ENCODE measurements at regions not wholly inside any gene's neighbourhood (a gene's known extent, or its start where the extent isn't known, plus 50 kb on each side); places are given as distances from the start of the nearest gene placed in this dataset.

DNA sequence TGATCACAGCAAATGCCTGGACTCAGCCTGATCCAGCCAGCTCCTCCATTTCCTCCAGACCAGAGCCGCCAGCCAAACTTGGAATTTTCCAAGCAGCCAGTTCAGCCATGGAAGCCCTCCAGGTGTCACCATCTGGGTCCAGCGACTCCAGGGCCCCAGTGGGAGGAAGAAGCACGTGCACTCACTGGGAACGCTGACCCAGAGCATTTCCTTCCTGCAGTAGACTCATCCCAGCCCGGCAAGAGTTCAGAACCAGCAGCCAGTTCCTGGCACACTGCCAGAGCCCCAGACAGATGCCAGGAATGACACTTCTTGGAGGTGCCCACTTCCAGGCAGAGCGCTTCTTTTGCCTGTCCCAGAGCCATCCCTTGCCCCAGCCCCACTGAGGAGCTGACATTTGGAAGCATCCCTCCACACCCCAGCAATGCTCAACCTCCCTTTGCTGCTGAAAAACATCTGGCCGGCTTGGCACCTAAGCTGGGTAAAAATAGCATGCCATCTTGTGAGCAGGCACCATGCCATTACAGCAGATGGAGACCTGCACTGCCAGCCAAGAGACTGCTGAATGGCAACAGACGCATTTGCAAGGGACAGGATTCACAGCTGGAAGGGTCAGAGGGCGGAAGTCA is 460.3 kb upstream of the PROK2 start:
- Mint-ChIP-seq H3K36me3 (ENCODE audit: low read depth) (no peaks in the 10 kb centered on the region), H3K4me1 (peaks cover 19% of the 10 kb centered on the region), H3K4me3 (no peak overlapping the region), H3K27ac (no peak overlapping the region), H3K9me3 (no peaks in the 10 kb centered on the region), H3K27me3 (ENCODE audit: low read depth, poor library complexity) (peaks cover 12% of the 10 kb centered on the region)
- TF ChIP-seq, protein P1, sequence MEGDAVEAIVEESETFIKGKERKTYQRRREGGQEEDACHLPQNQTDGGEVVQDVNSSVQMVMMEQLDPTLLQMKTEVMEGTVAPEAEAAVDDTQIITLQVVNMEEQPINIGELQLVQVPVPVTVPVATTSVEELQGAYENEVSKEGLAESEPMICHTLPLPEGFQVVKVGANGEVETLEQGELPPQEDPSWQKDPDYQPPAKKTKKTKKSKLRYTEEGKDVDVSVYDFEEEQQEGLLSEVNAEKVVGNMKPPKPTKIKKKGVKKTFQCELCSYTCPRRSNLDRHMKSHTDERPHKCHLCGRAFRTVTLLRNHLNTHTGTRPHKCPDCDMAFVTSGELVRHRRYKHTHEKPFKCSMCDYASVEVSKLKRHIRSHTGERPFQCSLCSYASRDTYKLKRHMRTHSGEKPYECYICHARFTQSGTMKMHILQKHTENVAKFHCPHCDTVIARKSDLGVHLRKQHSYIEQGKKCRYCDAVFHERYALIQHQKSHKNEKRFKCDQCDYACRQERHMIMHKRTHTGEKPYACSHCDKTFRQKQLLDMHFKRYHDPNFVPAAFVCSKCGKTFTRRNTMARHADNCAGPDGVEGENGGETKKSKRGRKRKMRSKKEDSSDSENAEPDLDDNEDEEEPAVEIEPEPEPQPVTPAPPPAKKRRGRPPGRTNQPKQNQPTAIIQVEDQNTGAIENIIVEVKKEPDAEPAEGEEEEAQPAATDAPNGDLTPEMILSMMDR (IDR thresholded peaks at IDR 0.05): no peak
- DNase-seq: no peak

DNA sequence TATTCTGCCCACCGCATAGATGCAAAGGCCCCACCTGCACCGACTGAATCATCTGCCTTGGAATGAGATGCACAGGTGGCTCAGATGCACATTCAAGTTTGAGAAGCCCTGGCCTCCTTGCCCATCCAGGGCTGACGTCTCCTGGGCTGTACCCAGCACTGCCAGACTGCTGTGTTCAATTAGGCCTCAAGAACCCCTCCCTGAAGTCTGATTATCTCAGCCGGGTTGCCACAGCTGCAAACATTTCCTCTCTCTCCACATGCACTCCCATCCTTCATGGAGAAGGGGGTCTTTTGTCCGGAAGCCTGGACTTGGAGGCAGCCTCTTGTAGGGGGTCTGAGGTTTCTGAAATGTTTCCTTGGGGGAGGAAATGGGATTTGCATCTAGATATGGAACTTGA is 459.4 kb upstream of the PROK2 start:
- Mint-ChIP-seq H3K4me3 (no peak overlapping the region), H3K27ac (no peak overlapping the region), H3K4me1 (peaks cover 19% of the 10 kb centered on the region), H3K27me3 (ENCODE audit: low read depth, poor library complexity) (peaks cover 12% of the 10 kb centered on the region), H3K36me3 (ENCODE audit: low read depth) (no peaks in the 10 kb centered on the region), H3K9me3 (no peaks in the 10 kb centered on the region)
- DNase-seq: no peak
- TF ChIP-seq, protein P1 (IDR thresholded peaks at IDR 0.05): no peak

DNA sequence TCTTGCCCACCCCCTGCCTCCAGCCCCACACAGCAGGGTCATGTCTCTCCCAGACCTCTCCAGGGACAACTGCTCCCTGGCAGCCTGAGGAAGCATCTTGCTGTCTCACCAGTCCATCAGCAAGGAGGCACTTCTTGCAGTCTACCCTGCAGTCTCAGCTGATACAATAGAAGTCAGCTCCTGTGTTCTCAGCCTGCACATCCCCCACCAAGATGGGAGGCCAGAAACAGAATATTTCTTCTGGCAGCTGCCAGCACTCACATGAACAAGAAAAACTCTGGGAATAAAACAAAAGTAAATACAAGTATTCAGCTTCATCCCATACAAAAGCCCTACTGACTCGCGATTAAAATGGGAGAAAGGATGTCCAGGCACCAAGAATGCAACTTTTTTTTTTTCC is 457.4 kb upstream of the PROK2 start:
- H3K27ac Mint-ChIP-seq: no peak overlapping the region
- no peaks in the 10 kb centered on the region for H3K36me3 Mint-ChIP-seq (ENCODE audit: low read depth)
- H3K27me3 Mint-ChIP-seq (ENCODE audit: low read depth, poor library complexity): peaks cover 10% of the 10 kb centered on the region
- peaks cover 19% of the 10 kb centered on the region for H3K4me1 Mint-ChIP-seq
- DNase-seq: no peak
- no peaks in the 10 kb centered on the region for H3K9me3 Mint-ChIP-seq
- H3K4me3 Mint-ChIP-seq: no peak overlapping the region
- TF ChIP-seq, protein P1 (IDR thresholded peaks at IDR 0.05): no peak

DNA sequence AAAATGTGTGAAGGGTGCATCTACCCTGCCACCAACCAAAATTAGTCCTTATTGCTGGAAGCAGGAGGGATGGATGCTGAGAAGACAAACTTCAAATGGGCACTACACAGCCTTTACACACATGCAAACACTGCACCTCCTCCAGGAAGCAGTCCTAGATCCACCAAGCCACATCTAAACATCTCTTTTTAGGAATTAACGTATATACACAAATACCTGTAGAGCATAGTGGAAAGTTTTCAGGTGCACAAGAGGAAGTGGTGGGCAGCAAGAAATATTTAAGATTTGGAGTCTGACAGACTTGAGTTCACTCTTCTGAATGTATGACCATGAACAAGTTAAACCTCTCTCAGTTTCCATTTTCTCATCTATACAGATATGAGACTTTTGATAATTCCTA is 456.6 kb upstream of the PROK2 start:
- peaks cover 19% of the 10 kb centered on the region for H3K4me1 Mint-ChIP-seq
- peaks cover 7% of the 10 kb centered on the region for H3K27me3 Mint-ChIP-seq (ENCODE audit: low read depth, poor library complexity)
- DNase-seq: no peak
- TF ChIP-seq, protein P1 (IDR thresholded peaks at IDR 0.05): no peak
- no peaks in the 10 kb centered on the region for H3K36me3 Mint-ChIP-seq (ENCODE audit: low read depth)
- H3K9me3 Mint-ChIP-seq: no peaks in the 10 kb centered on the region
- H3K27ac Mint-ChIP-seq: no peak overlapping the region
- H3K4me3 Mint-ChIP-seq: no peak overlapping the region

DNA sequence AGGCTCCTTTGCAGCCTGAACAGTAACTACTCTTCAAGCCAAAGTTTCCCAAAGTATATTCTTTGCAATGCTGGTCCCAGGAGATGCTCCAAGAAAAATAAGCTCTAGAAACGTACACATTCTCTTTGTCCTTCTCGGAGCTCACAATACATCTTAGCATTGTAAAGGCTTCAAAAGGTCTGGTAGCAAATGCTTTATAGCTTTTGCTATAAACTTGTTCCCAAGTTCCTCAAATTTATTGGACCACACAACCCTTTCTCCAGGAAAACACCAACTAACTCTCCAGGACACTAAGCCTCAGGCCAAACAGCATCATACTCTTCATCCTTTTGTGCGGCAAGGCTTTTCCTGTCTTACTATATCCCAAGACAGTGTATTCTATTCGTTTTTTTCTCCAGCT is 455.6 kb upstream of the PROK2 start:
- H3K36me3 Mint-ChIP-seq (ENCODE audit: low read depth): no peaks in the 10 kb centered on the region

DNA sequence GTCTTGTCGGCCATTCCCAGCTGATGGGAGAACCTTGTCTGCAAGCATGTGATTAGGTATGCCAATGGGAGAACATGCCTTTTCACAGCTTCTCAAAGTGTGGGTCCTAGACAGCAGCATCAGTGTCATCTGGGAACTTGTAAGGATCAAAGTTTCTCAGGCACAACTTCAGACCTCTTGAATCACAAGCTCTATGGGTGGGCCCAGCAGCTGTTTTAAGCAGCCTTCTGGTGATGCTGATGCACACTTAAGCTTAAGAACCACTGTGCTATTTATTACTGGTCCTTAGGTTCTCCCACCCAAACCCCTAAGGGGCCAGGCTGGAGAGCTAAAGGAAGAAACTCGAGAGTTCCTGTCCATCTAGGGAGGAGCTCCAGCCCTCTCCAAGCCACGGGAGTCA is 453.9 kb upstream of the PROK2 start:
- Mint-ChIP-seq H3K4me3 (no peak overlapping the region), H3K9me3 (no peaks in the 10 kb centered on the region), H3K27ac (no peak overlapping the region), H3K36me3 (ENCODE audit: low read depth) (no peaks in the 10 kb centered on the region), H3K4me1 (peaks cover 4% of the 10 kb centered on the region), H3K27me3 (ENCODE audit: low read depth, poor library complexity) (peaks cover 7% of the 10 kb centered on the region)
- no peak for DNase-seq
- TF ChIP-seq, protein P1 (IDR thresholded peaks at IDR 0.05): no peak

More for the DNA sequence above, 455.6 kb upstream of the PROK2 start:
- peaks cover 6% of the 10 kb centered on the region for H3K27me3 Mint-ChIP-seq (ENCODE audit: low read depth, poor library complexity)
- H3K9me3 Mint-ChIP-seq: no peaks in the 10 kb centered on the region
- DNase-seq: no peak
- TF ChIP-seq, protein P1 (IDR thresholded peaks at IDR 0.05): no peak
- H3K27ac Mint-ChIP-seq: no peak overlapping the region
- H3K4me3 Mint-ChIP-seq: no peak overlapping the region
- peaks cover 15% of the 10 kb centered on the region for H3K4me1 Mint-ChIP-seq
